SK-N-SH (cell line): ENCODE measurements at regions not wholly inside any gene's neighbourhood (a gene's known extent, or its start where the extent isn't known, plus 50 kb on each side); places are given as distances from the start of the nearest gene placed in this dataset.

Experiments used
- CTCF ChIA-PET: fragments of 300-600, 350-600 bp; formaldehyde crosslinking; extraction: SDS; loops from one replicate; lab custom pipeline; 2021; lab: Yijun Ruan, JAX
- POLR2A ChIA-PET: fragments of 350-600 bp; sonication (Branson Sonifier 250); formaldehyde crosslinking; extraction: SDS; loops from one replicate; lab custom pipeline; 2020; ENCODE audit warnings: antibody characterized with exemption, inconsistent platforms; lab: Yijun Ruan, JAX
- DNase-seq: peaks from one replicate; pipeline ENCODE4 v3.0.0; 2012
- H2AFZ ChIP-seq: fragments of 200-600 bp; sonication (generic); 2 replicates; pipeline ENCODE4 v1.8.1; 2016; ENCODE audit warnings: antibody characterized with exemption, mild to moderate bottlenecking, low read depth
- H3F3A ChIP-seq: fragments of 200-600 bp; sonication (generic); replicated peaks from 2 replicates; pipeline ENCODE3; 2016; ENCODE audit warnings: antibody characterized with exemption, mild to moderate bottlenecking; ENCODE audit not compliant: insufficient read depth
- H3K27ac ChIP-seq, 2 experiments: fragments of 200-500 bp in 1 of 2; fragments of 200-600 bp in 1 of 2; sonication (Bioruptor generic) in 1 of 2; sonication (generic), shearing (Covaris generic) in 1 of 2; 2 replicates each; pipeline versions ENCODE4 v1.5.1 to v1.6.1; 2014 to 2016; ENCODE audit warnings: low read depth in 2 of 2, inconsistent platforms in 1 of 2, low read length in 1 of 2, mild to moderate bottlenecking in 1 of 2, mixed read lengths in 1 of 2
- H3K27me3 ChIP-seq: fragments of 200-600 bp; sonication (generic), shearing (Covaris generic); 2 replicates; pipeline ENCODE4 v1.6.1; 2016; ENCODE audit warnings: mixed run types; ENCODE audit not compliant: insufficient read depth
- H3K36me3 ChIP-seq, 2 experiments: fragments of 200-500 bp in 1 of 2; fragments of 200-600 bp in 1 of 2; sonication (Bioruptor generic) in 1 of 2; sonication (generic) in 1 of 2; replicated peaks in 1 of 2; 2 replicates each; pipeline versions ENCODE3 to v1.5.1; 2014 to 2016; ENCODE audit warnings: low read length in 1 of 2, mild to moderate bottlenecking in 1 of 2; ENCODE audit not compliant: insufficient read depth in 2 of 2, control insufficient read depth in 1 of 2
- H3K4me1 ChIP-seq, 2 experiments: fragments of 200-500 bp in 1 of 2; fragments of 200-600 bp in 1 of 2; sonication (Bioruptor generic) in 1 of 2; sonication (generic), shearing (Covaris generic) in 1 of 2; 2 replicates each; pipeline versions ENCODE4 v1.5.1 to v1.6.1; 2014 to 2016; ENCODE audit warnings: low read depth in 1 of 2, low read length in 1 of 2, mixed run types in 1 of 2; ENCODE audit not compliant: insufficient read depth in 2 of 2, control insufficient read depth in 1 of 2
- H3K4me2 ChIP-seq: fragments of 200-600 bp; sonication (generic), shearing (Covaris generic); 2 replicates; pipeline ENCODE4 v1.6.1; 2017; ENCODE audit warnings: mixed run types
- H3K4me3 ChIP-seq, 2 experiments: fragments of 200-500 bp in 1 of 2; fragments of 200-600 bp in 1 of 2; sonication (Bioruptor generic) in 1 of 2; sonication (generic), shearing (Covaris generic) in 1 of 2; 2 replicates each; pipeline versions ENCODE4 v1.5.1 to v1.8.1; 2014 to 2016; ENCODE audit warnings: low read depth in 2 of 2, inconsistent platforms in 1 of 2, low read length in 1 of 2, mild to moderate bottlenecking in 1 of 2, mixed read lengths in 1 of 2, moderate library complexity in 1 of 2
- H3K79me2 ChIP-seq: fragments of 200-600 bp; sonication (generic); 2 replicates; pipeline ENCODE4 v1.8.1; 2017; ENCODE audit warnings: mild to moderate bottlenecking; ENCODE audit not compliant: insufficient read depth
- H3K9ac ChIP-seq: fragments of 200-600 bp; sonication (generic); 2 replicates; pipeline ENCODE4 v1.6.1; 2017; ENCODE audit warnings: mixed run types
- H3K9me2 ChIP-seq: fragments of 200-600 bp; sonication (generic); 2 replicates; pipeline ENCODE4 v1.6.1; 2017; ENCODE audit warnings: mixed run types
- H3K9me3 ChIP-seq: fragments of 200-600 bp; sonication (generic); 2 replicates; pipeline ENCODE4 v1.6.1; 2017; ENCODE audit warnings: mixed run types, mild to moderate bottlenecking, moderate library complexity
- H4K20me1 ChIP-seq: fragments of 200-600 bp; sonication (generic); 2 replicates; pipeline ENCODE4 v1.6.1; 2017; ENCODE audit warnings: mild to moderate bottlenecking, mixed run types; ENCODE audit not compliant: insufficient read depth
- ELF1 ChIP-seq: IDR thresholded peaks from 2 replicates; pipeline ENCODE4 v1.4.0; 2012
- EP300 ChIP-seq, 2 experiments: IDR thresholded peaks; 2 replicates each; pipeline versions ENCODE4 v1.4.0 to v1.6.1; 2012; ENCODE audit warnings: borderline replicate concordance in 1 of 2, low read depth in 1 of 2, low read length in 1 of 2
- FOXM1 ChIP-seq: IDR thresholded peaks from 2 replicates; pipeline ENCODE4 v1.4.0; 2012; ENCODE audit warnings: low read depth, mild to moderate bottlenecking
- JUND ChIP-seq: IDR thresholded peaks from 2 replicates; pipeline ENCODE4 v1.4.0; 2012
- MEF2A ChIP-seq: IDR thresholded peaks from 2 replicates; pipeline ENCODE4 v1.4.0; 2012; ENCODE audit warnings: low read depth, borderline replicate concordance
- MXI1 ChIP-seq: IDR thresholded peaks from 2 replicates; pipeline ENCODE4 v1.6.1; 2012; ENCODE audit warnings: mild to moderate bottlenecking, low read depth, low read length, improper control_type of control experiment
- NFIC ChIP-seq: IDR thresholded peaks from 2 replicates; pipeline ENCODE4 v1.4.0; 2012; ENCODE audit warnings: borderline replicate concordance
- POLR2AphosphoS5 ChIP-seq: IDR thresholded peaks from 2 replicates; pipeline ENCODE4 v1.6.1; 2012; ENCODE audit warnings: low read depth, low read length
- RCOR1 ChIP-seq: fragments of 150-350 bp; IDR thresholded peaks from 2 replicates; pipeline ENCODE4 v1.6.1; 2017; ENCODE audit warnings: antibody characterized with exemption, low read length
- RFX5 ChIP-seq: IDR thresholded peaks from 2 replicates; pipeline ENCODE4 v1.6.1; 2012; ENCODE audit warnings: mild to moderate bottlenecking, improper control_type of control experiment, low read length
- RXRA ChIP-seq: IDR thresholded peaks from 2 replicates; pipeline ENCODE4 v1.4.0; 2012; ENCODE audit warnings: low read depth, mild to moderate bottlenecking, borderline replicate concordance
- SIN3A ChIP-seq: IDR thresholded peaks from 2 replicates; pipeline ENCODE4 v1.6.1; 2012; ENCODE audit warnings: low read depth, mild to moderate bottlenecking, low read length, moderate library complexity, borderline replicate concordance
- SMC3 ChIP-seq: IDR thresholded peaks from 2 replicates; pipeline ENCODE4 v1.6.1; 2012; ENCODE audit warnings: low read depth, low read length, improper control_type of control experiment
- TEAD4 ChIP-seq: IDR thresholded peaks from 2 replicates; pipeline ENCODE4 v1.4.0; 2012; ENCODE audit warnings: mild to moderate bottlenecking, borderline replicate concordance; ENCODE audit not compliant: insufficient read depth
- YY1 ChIP-seq: IDR thresholded peaks from 2 replicates; pipeline ENCODE4 v1.4.0; 2012; ENCODE audit warnings: low read depth, mild to moderate bottlenecking
- WGBS: methylation state at CpG from one replicate; pipeline ENCODE4 v1.1.6; 2017; ENCODE audit warnings: low lambda C conversion rate; 5-methylcytosine and 5-hydroxymethylcytosine counted together
- TF ChIP-seq, protein P1 (sequence below): IDR thresholded peaks from 2 replicates; pipeline ENCODE4; 2012
- TF ChIP-seq, protein P2 (sequence below): fragments of 200-600 bp; sonication (generic); IDR thresholded peaks from 2 replicates; pipeline ENCODE4 v1.6.1; 2017; ENCODE audit warnings: antibody characterized with exemption, mild to moderate bottlenecking, moderate library complexity
- TF ChIP-seq, protein P3 (sequence below): IDR thresholded peaks from 2 replicates; pipeline ENCODE4 v1.6.1; 2012; ENCODE audit warnings: mild to moderate bottlenecking, low read depth, low read length, moderate library complexity
- TF ChIP-seq, protein P4 (sequence below): IDR thresholded peaks from 2 replicates; pipeline ENCODE4 v1.4.0; 2012; ENCODE audit warnings: low read depth
- TF ChIP-seq, protein P5 (sequence below): fragments of 150-350 bp; IDR thresholded peaks from 2 replicates; pipeline ENCODE4 v1.6.1; 2016; ENCODE audit warnings: mild to moderate bottlenecking, low read depth, low read length

- Histone ChIP-seq H3K27ac (no peak overlapping the region; a peak in 1 of 4 replicates), H3K27me3 (no peaks in the 10 kb centered on the region), H3K79me2 (no peaks in the 10 kb centered on the region), H4K20me1 (no peaks in the 10 kb centered on the region), H3K4me2 (peak overlapping the region; percentile 23; the same call in 1 of the 2 replicates), H3K4me1 (no peaks in the 10 kb centered on the region; a peak in 1 of 4 replicates), H3K4me3 (no peak overlapping the region), H3K9me3 (no peaks in the 10 kb centered on the region), H3K36me3 (no peaks in the 10 kb centered on the region), H3F3A (peaks cover 19% of the 10 kb centered on the region), H3K9ac (no peak overlapping the region), H3K9me2 (no peaks in the 10 kb centered on the region), H2AFZ (no peak overlapping the region)
- ChIA-PET CTCF (no interaction called here), POLR2A (no interaction called here)
- WGBS = 50% methylated on average over 3 of the region's 3 CpGs
- DNase-seq = no peak
- no peak for TF ChIP-seq TEAD4
- TF ChIP-seq EP300 (IDR thresholded peaks at IDR 0.05; ENCODE audit: borderline replicate concordance in 1 of 2, low read depth in 1 of 2, low read length in 1 of 2) = no peak
- TF ChIP-seq, protein P1, sequence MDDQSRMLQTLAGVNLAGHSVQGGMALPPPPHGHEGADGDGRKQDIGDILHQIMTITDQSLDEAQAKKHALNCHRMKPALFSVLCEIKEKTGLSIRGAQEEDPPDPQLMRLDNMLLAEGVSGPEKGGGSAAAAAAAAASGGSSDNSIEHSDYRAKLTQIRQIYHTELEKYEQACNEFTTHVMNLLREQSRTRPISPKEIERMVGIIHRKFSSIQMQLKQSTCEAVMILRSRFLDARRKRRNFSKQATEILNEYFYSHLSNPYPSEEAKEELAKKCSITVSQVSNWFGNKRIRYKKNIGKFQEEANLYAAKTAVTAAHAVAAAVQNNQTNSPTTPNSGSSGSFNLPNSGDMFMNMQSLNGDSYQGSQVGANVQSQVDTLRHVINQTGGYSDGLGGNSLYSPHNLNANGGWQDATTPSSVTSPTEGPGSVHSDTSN = no peak
- TF ChIP-seq RCOR1 = no peak
- TF ChIP-seq RXRA = no peak
- TF ChIP-seq, protein P2, sequence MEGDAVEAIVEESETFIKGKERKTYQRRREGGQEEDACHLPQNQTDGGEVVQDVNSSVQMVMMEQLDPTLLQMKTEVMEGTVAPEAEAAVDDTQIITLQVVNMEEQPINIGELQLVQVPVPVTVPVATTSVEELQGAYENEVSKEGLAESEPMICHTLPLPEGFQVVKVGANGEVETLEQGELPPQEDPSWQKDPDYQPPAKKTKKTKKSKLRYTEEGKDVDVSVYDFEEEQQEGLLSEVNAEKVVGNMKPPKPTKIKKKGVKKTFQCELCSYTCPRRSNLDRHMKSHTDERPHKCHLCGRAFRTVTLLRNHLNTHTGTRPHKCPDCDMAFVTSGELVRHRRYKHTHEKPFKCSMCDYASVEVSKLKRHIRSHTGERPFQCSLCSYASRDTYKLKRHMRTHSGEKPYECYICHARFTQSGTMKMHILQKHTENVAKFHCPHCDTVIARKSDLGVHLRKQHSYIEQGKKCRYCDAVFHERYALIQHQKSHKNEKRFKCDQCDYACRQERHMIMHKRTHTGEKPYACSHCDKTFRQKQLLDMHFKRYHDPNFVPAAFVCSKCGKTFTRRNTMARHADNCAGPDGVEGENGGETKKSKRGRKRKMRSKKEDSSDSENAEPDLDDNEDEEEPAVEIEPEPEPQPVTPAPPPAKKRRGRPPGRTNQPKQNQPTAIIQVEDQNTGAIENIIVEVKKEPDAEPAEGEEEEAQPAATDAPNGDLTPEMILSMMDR = no peak
- no peak for TF ChIP-seq SIN3A
- TF ChIP-seq MXI1 = no peak
- TF ChIP-seq FOXM1 = no peak
- no peak for TF ChIP-seq JUND
- no peak for TF ChIP-seq SMC3
- no peak for TF ChIP-seq MEF2A
- no peak for TF ChIP-seq YY1
- no peak for TF ChIP-seq POLR2AphosphoS5
- TF ChIP-seq, all 33 proteins: peak for 0
These were observed 1528.8 kb upstream of the LRRTM3 start for GRCh38 chr10:65396997-65397396.

GRCh38 chr10:65408401-65408800, 1517.4 kb upstream of the LRRTM3 start:
- CTCF ChIA-PET = no interaction called here
- DNase-seq = no peak
- Histone ChIP-seq H3K36me3 (no peaks in the 10 kb centered on the region), H3K4me2 (no peak overlapping the region), H3K4me1 (no peaks in the 10 kb centered on the region), H3K9ac (no peak overlapping the region), H3K4me3 (no peak overlapping the region), H3K9me3 (no peaks in the 10 kb centered on the region), H3K9me2 (no peaks in the 10 kb centered on the region), H3F3A (no peaks in the 10 kb centered on the region), H3K27ac (no peak overlapping the region), H3K27me3 (no peaks in the 10 kb centered on the region), H2AFZ (no peak overlapping the region), H4K20me1 (no peaks in the 10 kb centered on the region), H3K79me2 (no peaks in the 10 kb centered on the region)
- POLR2A ChIA-PET = no interaction called here
- 72% methylated on average over 2 of the region's 2 CpGs for WGBS
- TF ChIP-seq, protein P3, sequence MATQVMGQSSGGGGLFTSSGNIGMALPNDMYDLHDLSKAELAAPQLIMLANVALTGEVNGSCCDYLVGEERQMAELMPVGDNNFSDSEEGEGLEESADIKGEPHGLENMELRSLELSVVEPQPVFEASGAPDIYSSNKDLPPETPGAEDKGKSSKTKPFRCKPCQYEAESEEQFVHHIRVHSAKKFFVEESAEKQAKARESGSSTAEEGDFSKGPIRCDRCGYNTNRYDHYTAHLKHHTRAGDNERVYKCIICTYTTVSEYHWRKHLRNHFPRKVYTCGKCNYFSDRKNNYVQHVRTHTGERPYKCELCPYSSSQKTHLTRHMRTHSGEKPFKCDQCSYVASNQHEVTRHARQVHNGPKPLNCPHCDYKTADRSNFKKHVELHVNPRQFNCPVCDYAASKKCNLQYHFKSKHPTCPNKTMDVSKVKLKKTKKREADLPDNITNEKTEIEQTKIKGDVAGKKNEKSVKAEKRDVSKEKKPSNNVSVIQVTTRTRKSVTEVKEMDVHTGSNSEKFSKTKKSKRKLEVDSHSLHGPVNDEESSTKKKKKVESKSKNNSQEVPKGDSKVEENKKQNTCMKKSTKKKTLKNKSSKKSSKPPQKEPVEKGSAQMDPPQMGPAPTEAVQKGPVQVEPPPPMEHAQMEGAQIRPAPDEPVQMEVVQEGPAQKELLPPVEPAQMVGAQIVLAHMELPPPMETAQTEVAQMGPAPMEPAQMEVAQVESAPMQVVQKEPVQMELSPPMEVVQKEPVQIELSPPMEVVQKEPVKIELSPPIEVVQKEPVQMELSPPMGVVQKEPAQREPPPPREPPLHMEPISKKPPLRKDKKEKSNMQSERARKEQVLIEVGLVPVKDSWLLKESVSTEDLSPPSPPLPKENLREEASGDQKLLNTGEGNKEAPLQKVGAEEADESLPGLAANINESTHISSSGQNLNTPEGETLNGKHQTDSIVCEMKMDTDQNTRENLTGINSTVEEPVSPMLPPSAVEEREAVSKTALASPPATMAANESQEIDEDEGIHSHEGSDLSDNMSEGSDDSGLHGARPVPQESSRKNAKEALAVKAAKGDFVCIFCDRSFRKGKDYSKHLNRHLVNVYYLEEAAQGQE = no peak
- TF ChIP-seq, protein P4, sequence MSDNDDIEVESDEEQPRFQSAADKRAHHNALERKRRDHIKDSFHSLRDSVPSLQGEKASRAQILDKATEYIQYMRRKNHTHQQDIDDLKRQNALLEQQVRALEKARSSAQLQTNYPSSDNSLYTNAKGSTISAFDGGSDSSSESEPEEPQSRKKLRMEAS = no peak
- TF ChIP-seq SIN3A = no peak
- TF ChIP-seq ELF1 = no peak
- no peak for TF ChIP-seq RFX5
- TF ChIP-seq, protein P5, sequence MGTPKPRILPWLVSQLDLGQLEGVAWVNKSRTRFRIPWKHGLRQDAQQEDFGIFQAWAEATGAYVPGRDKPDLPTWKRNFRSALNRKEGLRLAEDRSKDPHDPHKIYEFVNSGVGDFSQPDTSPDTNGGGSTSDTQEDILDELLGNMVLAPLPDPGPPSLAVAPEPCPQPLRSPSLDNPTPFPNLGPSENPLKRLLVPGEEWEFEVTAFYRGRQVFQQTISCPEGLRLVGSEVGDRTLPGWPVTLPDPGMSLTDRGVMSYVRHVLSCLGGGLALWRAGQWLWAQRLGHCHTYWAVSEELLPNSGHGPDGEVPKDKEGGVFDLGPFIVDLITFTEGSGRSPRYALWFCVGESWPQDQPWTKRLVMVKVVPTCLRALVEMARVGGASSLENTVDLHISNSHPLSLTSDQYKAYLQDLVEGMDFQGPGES = no peak
- no peak for TF ChIP-seq EP300 (IDR thresholded peaks at IDR 0.05; ENCODE audit: borderline replicate concordance in 1 of 2, low read depth in 1 of 2, low read length in 1 of 2)
- TF ChIP-seq NFIC = no peak
- no peak for TF ChIP-seq RCOR1
- TF ChIP-seq, protein P1 = no peak
